NCI-H82 treated with DMSO at 0.1 percent for 48 hours (cell line): ENCODE measurements at regions not wholly inside any gene's neighbourhood (a gene's known extent, or its start where the extent isn't known, plus 50 kb on each side); places are given as distances from the start of the nearest gene placed in this dataset.
"Not testable (repeated sequence)": the region's sequence is repeated elsewhere in the genome, so short reads cannot be mapped to it uniquely, and the experiment has no call there.

ENCODE experiments used
- DNase-seq: peaks from one replicate; lab custom pipeline; 2025; ENCODE audit not compliant: unreplicated experiment; lab: John Stamatoyannopoulos, UW

- no peak for DNase-seq
Measured at GRCh38 chr14:106276326-106277267, 750.2 kb downstream of the TMEM121 start.

DNA sequence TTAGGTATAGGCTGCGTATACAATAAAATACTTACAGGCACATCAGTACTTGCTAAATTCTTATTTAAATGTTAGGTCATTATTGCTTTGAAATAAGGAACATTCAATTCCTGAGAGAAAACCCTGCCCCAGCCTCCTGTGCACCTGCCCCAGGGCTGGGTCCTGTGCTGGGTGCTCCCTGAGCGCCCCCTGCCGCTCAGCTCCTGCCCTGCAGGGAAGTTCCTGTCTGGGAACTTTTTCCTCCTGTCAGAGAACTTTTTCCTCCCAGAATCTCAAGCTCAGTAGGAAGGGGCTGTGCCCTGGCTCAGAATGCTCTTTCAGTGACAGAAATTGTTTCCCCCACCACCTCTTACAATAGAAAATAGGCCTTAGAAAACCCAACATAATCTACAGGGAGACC is 751.1 kb downstream of the TMEM121 start:
- DNase-seq = no peak

DNA sequence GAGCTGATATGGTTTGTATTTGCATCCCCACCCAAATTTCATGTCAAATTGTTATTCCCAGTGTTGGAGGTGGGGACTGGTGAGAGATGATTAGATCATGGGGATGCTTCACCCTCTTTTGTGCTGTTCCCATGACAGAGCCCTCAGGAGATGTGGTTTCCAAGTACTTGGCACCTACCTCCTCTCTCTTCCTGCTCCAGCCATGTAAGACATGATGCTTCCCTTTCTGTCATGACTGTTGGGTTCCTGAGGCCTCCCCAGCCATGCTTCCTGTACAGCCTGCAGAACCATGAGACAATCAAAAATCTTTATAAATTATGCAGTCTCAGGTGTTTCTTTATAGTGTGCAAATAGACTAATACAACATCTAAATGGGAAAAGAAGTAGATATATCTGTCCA is 754.5 kb downstream of the TMEM121 start:
- no peak for DNase-seq

DNA sequence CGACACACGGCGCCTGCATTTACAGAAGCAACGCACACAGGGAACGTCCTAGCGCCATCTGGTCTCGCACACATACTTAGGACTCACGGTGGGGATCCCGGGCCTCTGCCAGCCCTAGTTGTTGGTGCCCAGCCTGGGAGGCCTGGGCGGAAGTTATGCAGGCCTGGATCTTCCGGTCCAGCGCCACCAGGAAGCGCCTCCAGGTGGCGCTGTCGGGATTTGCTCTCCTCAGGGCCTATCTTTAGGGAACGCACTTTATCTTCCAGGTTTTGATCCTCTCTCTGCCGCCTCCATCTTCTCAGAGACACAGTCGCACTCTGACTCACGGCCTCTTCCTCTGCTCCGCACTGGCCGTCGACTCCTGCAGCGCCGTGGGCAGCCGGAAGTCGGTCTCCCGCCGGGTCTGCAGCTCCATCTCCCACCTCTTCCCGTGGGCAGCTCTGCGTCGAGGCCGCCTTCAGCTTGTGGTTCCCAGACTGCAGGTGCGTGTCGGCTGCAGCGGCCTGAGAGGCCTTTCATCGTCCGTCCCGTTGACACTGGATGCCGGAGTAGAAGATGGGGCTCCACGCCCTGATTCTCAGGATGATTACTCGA is 760.4 kb downstream of the TMEM121 start:
- DNase-seq = no peak

- no peak for DNase-seq
Measured at GRCh38 chr14:106287506-106287905, 761.1 kb downstream of the TMEM121 start.

GRCh38 chr14:106291626-106292025 is 765.2 kb downstream of the TMEM121 start:
- DNase-seq = no peak

GRCh38 chr14:106294324-106294723 is 767.9 kb downstream of the TMEM121 start:
- no peak for DNase-seq

GRCh38 chr14:106300951-106301510 is 774.6 kb downstream of the TMEM121 start:
- not testable (repeated sequence) for DNase-seq

- DNase-seq = not testable (repeated sequence)
Measured at GRCh38 chr14:106301609-106302008, 775.2 kb downstream of the TMEM121 start.

DNA sequence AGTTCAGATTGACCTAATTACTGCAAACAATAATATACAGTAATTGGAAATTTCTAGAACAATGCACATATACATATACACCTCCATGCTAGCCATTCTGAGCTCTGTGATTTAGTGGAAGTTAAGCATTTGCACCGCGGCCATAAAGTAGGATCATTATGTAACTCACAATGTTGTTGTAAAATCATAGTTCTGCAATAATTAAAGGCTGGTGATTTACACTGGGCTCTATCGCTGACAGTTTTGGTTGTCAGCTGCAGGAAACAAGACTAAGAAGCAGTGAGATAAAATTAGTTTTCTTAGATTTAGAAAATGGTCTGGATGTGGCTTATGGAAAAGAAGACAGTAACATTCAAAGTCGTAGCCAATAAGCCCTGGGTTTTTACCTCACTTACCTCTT is 776.3 kb downstream of the TMEM121 start:
- DNase-seq = no peak

DNA sequence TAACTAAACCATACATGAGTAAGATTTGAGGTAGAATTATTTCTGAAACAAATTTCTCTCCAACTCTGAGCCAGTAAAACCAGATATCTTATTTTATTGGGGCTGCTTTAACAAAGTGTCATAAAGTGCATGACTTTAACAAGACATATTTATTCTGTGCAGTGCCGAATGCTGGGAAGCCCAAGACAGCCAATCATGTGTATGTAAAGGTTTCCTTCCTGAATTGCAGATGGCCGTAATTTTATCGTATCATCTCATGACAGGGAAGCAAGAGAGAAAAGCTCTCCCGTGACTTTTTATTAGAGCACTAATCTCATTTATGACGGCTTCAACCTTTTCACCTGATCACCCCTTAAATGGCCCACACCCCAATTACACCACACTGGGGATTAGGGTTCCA is 777.9 kb downstream of the TMEM121 start:
- DNase-seq = no peak

- DNase-seq = no peak
Measured at GRCh38 chr14:106308839-106309389, 782.5 kb downstream of the TMEM121 start.

DNA sequence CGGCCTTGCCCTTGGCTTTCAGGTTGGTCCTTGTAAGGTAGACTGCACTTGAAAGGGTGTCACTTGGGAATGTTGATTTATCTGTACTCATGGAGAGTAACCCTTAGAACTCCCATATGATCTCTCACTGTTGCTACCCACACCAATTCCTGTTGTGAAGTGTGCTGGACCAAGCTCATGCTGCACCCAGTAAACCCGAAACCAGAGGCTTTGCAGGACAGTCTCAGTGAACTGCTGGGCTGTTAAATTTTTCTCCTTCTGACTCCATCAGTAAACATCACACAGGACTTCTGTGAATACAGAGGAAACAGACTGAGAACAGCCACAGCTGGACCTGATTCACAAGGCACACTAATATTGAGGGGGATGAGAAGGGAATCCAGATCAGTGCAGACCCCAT is 783.0 kb downstream of the TMEM121 start:
- DNase-seq = no peak

DNA sequence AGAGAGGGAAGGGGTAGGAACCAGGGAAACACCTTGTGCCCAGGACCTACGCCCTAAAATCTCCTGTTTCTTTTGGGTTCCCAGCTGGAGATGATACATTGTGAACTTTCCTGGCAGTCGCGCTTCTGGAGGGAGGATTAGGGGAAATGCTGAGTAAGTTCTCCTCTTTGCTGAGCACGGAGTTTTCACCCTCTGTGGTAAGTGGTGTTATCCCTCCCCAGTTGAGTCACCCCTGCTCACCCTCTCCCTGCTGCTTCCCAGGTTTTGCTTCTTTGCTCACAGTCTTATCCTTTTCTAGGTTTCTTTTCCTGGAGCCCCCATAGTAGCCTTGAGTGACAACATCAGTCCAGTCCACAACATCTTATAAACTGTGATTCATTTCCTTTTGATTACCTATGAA is 789.1 kb downstream of the TMEM121 start:
- DNase-seq = no peak

DNA sequence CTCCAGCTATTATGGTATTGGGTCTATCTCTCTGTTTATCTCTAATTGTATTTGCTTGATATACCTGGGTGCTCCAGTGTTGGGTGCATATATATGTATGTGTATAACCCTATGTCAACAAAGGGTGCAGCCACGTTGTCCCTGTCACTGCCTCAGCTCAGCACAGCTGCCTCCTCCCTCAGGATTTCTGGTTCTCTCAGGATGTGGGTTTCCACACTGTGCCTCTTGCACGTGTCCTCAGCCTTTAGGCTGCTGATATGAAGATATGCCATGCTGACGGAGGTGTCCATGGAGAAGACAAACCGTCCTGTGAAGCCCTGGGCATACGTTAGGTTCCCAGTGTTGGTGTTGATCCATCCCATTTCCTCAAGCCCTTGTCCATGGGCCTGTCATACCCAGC is 791.2 kb downstream of the TMEM121 start:
- no peak for DNase-seq

DNA sequence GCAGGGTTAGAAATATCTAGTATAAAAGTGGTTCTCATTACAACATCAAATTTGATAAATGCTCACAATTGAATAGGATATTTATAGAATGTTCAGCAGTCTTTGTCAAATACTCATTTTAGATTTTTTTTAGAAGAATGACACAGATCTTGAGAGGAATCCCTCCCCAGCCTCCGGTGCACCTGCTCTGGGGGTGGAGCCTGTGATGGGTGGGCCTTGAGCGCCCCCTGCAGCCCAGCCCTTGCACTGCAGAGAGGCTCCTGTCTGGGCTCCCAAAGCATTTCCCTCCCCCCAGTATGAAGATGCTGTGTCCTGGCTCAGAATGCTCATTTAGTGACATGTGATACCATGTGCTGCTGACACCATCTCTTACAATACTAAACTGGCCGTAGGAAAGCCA is 792.3 kb downstream of the TMEM121 start:
- DNase-seq = no peak

DNA sequence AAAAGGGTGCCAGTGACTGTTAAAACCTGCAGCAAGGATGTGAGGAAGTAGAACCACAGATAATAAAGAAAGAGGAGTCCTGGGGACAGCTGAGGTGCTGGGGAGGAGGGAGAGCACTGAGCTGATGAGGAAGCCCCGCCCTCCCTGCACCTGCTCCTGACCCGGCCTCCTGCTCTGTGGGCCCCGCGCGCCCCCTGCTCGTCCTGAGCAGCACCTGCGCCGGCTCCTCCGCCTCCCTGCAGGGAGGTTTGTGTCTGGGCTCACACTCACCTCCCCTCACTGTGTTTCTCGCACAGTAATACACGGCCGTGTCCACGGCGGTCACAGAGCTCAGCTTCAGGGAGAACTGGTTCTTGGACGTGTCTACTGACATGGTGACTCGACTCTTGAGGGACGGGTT is 797.6 kb downstream of the TMEM121 start:
- not testable (repeated sequence) for DNase-seq

DNA sequence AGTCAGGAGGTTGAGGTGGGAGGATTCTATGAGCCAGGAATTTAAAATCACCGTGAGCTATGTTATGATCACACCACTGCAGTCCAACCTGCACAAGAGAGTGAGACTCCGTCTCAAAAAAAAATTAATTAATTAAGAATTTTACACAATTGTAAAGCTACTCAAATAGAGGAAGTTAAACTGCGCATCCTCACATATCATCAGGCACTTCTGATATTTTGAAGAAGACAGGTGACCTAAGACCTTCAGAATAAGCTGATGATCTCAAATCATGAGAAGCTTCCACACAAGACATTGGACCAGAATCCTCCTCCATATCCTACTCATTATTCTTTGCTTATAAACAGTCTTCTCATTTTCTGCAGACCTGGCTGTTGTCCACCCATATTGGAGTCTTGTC is 800.9 kb downstream of the TMEM121 start:
- no peak for DNase-seq

GRCh38 chr14:106327702-106328353 is 801.4 kb downstream of the TMEM121 start:
- DNase-seq = not testable (repeated sequence)

DNA sequence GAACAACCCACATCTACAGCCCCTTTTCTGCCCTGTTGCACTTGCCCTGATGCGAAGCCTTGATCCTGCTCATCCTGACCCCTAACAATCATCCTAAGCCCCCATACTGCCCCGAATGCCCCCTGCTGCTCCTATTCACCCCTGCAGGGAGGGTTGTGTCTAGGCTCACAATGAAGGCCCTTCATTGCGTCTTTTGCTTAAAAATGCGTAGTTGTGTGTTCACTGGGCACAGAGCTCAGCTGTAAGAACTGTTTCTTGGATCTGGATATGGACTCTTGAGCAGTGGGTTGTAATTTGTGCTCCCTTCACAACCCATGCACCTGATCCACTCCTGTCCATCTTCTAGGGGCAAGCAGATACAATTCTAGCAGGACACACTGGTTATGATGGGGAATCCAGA is 802.9 kb downstream of the TMEM121 start:
- DNase-seq = not testable (repeated sequence)
